ENCODE measurements at regions not wholly inside any gene's neighbourhood (a gene's known extent, or its start where the extent isn't known, plus 50 kb on each side); places are given as distances from the start of the nearest gene placed in this dataset.

DNA sequence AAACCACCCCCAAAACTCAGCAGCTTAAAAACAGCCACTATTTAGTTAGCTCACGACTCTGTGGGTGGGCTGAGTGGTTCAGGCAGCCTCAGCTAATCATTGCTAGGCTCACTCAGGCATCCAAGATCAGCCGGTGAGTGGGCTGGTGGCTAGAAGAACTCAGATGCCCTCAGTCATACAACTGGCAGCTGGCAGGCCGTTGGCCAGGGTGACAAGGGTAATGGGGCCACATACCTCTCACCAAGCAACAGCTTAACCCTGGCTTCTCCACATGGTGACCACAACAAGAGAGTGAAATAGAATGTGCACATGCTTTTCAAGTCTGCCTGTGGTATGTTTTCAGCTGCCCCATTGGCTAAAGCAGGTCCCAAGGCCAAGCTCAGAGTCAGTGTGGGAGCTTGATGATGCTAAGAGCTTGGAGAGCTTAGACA, 435.4 kb upstream of the TSHZ3 start:
- DNase-seq (ENCODE audit: low spot score in 2 of 2), result no peak
- WGBS, 2 donors, result 56 to 59% methylated on average over 3 of the region's 3 CpGs
- TF ChIP-seq, protein P1, sequence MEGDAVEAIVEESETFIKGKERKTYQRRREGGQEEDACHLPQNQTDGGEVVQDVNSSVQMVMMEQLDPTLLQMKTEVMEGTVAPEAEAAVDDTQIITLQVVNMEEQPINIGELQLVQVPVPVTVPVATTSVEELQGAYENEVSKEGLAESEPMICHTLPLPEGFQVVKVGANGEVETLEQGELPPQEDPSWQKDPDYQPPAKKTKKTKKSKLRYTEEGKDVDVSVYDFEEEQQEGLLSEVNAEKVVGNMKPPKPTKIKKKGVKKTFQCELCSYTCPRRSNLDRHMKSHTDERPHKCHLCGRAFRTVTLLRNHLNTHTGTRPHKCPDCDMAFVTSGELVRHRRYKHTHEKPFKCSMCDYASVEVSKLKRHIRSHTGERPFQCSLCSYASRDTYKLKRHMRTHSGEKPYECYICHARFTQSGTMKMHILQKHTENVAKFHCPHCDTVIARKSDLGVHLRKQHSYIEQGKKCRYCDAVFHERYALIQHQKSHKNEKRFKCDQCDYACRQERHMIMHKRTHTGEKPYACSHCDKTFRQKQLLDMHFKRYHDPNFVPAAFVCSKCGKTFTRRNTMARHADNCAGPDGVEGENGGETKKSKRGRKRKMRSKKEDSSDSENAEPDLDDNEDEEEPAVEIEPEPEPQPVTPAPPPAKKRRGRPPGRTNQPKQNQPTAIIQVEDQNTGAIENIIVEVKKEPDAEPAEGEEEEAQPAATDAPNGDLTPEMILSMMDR (IDR thresholded peaks at IDR 0.05), result no peak
- no peak for TF ChIP-seq POLR2A (IDR thresholded peaks at IDR 0.05)
- intact Hi-C loops (cut with DNase I; ENCODE audit: low total_unique reads), result no loop called here
- no peak overlapping the region for H3K4me3 ChIP-seq (ENCODE audit: low read depth, poor library complexity, severe bottlenecking)

DNA sequence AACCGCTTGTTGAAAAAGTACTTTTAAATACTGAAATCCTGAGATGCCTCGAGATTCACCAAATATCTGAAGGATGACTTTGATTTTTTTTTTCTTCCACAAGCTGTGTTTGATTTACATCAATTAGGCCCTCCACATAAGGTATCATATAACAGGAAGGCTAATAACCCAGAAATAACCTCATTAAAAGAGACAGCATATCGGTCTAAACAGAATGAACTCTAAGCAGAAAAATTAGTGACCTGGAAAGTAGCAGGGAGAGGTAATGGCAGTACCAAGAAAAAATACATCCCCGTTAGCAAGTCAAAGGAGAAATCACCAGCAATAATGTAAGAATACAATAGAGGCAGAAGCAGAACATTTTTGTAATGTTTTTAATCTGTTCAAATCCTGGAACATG, 452.4 kb upstream of the TSHZ3 start:
- intact Hi-C loops (cut with DNase I; ENCODE audit: low total_unique reads), result no loop called here
- no peak overlapping the region for H3K4me3 ChIP-seq (ENCODE audit: low read depth, poor library complexity, severe bottlenecking)
- 63 to 65% methylated on average over 4 of the region's 4 CpGs for WGBS, 2 donors
- TF ChIP-seq POLR2A (IDR thresholded peaks at IDR 0.05), result no peak
- TF ChIP-seq, protein P1 (IDR thresholded peaks at IDR 0.05), result no peak
- DNase-seq (ENCODE audit: low spot score in 2 of 2), result no peak

DNA sequence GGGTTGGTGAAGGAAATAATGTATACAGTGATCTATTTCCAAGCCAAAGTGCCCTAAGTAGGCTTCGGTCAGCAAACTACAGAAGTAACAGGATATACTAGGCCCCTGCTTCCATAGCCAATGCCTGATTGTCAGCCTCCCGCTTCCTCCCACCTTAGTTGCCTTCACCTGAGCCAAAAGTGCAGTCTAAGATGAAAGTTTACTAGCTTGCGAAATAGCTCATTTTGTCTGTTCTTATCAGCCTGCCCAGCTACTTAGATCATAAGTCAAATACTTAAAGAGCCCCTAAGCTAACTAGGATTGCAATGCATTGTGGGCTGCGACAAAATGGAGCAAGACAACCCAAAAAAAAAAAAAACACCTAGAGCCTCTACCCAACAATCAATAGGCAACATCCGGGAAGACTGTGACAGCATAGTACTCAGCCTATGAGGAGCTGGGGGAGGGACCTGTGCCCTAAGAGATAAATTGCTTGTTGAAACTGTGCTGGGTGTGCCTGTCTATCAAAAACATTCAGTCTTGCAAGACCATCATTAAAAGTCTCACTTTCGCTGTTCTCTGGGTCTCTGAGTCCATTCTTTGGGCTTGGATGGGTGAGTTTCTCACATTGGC, 454.7 kb upstream of the TSHZ3 start:
- intact Hi-C loops (cut with DNase I; ENCODE audit: low total_unique reads), result no loop called here
- no peak for DNase-seq (ENCODE audit: low spot score in 2 of 2)
- WGBS, 2 donors, result 85 to 87% methylated on average over 6 of the region's 6 CpGs

DNA sequence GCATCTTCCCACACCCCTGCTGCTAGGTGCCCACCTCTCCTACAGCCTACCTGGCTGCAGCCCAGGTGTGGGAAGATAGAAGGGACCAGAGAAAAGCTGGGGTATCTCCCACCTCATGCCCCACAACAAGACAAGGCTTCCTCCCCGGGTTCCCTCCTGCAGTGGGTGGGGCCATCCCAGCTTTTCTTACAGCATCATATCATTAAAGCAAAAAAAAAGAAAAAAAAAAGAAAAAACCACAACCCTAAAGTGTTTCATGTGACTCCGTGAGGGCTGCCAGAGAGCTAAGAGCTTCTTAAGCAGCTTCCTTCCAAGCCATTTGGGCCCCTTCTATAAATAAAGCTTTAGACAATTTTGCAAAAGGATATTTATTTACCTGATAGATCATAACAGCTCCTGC, 455.4 kb upstream of the TSHZ3 start:
- no peak overlapping the region for H3K4me3 ChIP-seq (ENCODE audit: low read depth, poor library complexity, severe bottlenecking)
- no peak for DNase-seq (ENCODE audit: low spot score in 2 of 2)
- 44 to 68% methylated on average over 2 of the region's 2 CpGs for WGBS, 2 donors
- intact Hi-C loops (cut with DNase I; ENCODE audit: low total_unique reads), result no loop called here
- no peak for TF ChIP-seq POLR2A (IDR thresholded peaks at IDR 0.05)
- TF ChIP-seq, protein P1 (IDR thresholded peaks at IDR 0.05), result no peak

More for the DNA sequence above, 454.7 kb upstream of the TSHZ3 start:
- TF ChIP-seq, protein P1 (IDR thresholded peaks at IDR 0.05), result no peak
- H3K4me3 ChIP-seq (ENCODE audit: low read depth, poor library complexity, severe bottlenecking), result no peak overlapping the region

DNA sequence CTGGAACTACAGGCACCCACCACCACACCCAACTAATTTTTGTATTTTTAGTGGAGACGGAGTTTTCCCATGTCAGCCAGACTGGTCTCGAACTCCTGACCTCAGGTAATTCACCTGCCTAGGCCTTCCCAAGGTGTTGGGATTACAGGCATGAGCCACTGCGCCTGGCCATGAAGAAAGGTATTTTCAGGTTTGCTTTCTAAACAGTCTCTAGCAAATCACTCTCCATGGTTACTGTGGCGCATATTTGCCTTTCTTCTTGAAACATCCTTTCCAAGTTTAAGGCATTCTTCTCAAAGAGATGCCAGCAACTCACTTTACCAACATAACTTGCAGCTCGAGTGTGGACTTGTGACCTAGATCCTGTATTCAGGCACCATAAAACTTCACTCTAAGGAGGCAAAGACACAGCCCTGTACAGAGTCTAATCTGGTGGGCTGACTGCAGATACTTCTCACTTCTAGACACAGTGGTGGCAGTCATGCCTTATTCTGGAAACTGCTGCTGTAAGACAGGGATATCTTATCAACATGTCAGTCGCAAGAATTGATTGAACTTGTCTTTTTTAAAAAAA, 461.4 kb upstream of the TSHZ3 start:
- DNase-seq (ENCODE audit: low spot score in 2 of 2), result no peak
- intact Hi-C loops (cut with DNase I; ENCODE audit: low total_unique reads), result no loop called here
- WGBS, 2 donors, result 74% methylated on average over 6 of the region's 6 CpGs
- no peak overlapping the region for H3K4me3 ChIP-seq (ENCODE audit: low read depth, poor library complexity, severe bottlenecking)
- TF ChIP-seq, protein P1 (IDR thresholded peaks at IDR 0.05), result no peak
- TF ChIP-seq POLR2A (IDR thresholded peaks at IDR 0.05), result no peak
